ENCODE measurements at regions not wholly inside any gene's neighbourhood (a gene's known extent, or its start where the extent isn't known, plus 50 kb on each side); places are given as distances from the start of the nearest gene placed in this dataset.

- no peak overlapping the region for H2AFZ ChIP-seq (ENCODE audit: low read depth, low read length)
- no peak for FAIRE-seq
Measured at GRCh38 chr11:129740125-129740719, 75.4 kb upstream of the TMEM45B start.

More at GRCh38 chr11:129740125-129740719, 75.4 kb upstream of the TMEM45B start:
- dilution Hi-C loops (cut with MboI; ENCODE audit: extremely low pct_ligation_motif_present, low sequenced_read_pairs) (no loop called here), intact Hi-C loops (cut with micrococcal nuclease) (no loop called here)
- Histone ChIP-seq H3K27ac (ENCODE audit: insufficient read depth, low read depth, low read length) (no peak overlapping the region), H3K4me1 (ENCODE audit: control insufficient read depth, extremely low read depth, insufficient read depth, low read length) (no peaks in the 10 kb centered on the region), H3K4me2 (ENCODE audit: insufficient read depth, low read length) (no peak overlapping the region), H3K79me2 (ENCODE audit: control insufficient read depth, insufficient read depth, low read length) (no peaks in the 10 kb centered on the region), H3K9me3 (replicated peaks; ENCODE audit: control insufficient read depth, insufficient read depth, low read length) (no peaks in the 10 kb centered on the region), H3K4me3 (replicated peaks in 1 of 3; ENCODE audit: insufficient read depth in 1 of 3, low read depth in 1 of 3, low read length in 3 of 3) (no peak overlapping the region), H3K36me3 (ENCODE audit: control insufficient read depth in 2 of 2, extremely low read depth in 1 of 2, insufficient read depth in 2 of 2, low read length in 2 of 2) (no peaks in the 10 kb centered on the region), H3K9me1 (replicated peaks; ENCODE audit: control insufficient read depth, extremely low read depth, insufficient read depth, low read length) (no peaks in the 10 kb centered on the region), H3K27me3 (ENCODE audit: control insufficient read depth in 2 of 2, insufficient read depth in 2 of 2, low read length in 2 of 2) (no peaks in the 10 kb centered on the region), H4K20me1 (replicated peaks; ENCODE audit: control insufficient read depth, extremely low read depth, insufficient read depth, low read length) (no peaks in the 10 kb centered on the region), H3K9ac (replicated peaks; ENCODE audit: extremely low read depth, insufficient read depth, low read length) (no peak overlapping the region)
- TF ChIP-seq JUN (IDR thresholded peaks at IDR 0.05; ENCODE audit: borderline replicate concordance, insufficient read depth, insufficient read length, low read depth) (no peak), CTCF (IDR thresholded peaks at IDR 0.05; ENCODE audit: extremely low read depth in 1 of 2, insufficient read depth in 1 of 2, low read depth in 1 of 2, low read length in 2 of 2) (no peak), FOS (IDR thresholded peaks at IDR 0.05; ENCODE audit: borderline replicate concordance, insufficient read depth, low read length) (no peak), MAX (IDR thresholded peaks at IDR 0.05; ENCODE audit: insufficient read depth, insufficient read length) (no peak)
- ChIA-PET CTCF (no interaction called here), POLR2A (no interaction called here)
- no peak for DNase-seq (ENCODE audit: low read depth, low spot score)
- no TSS peak for BruUV-seq (replicated peaks)

All from endothelial cell of umbilical vein (primary cell).